Ovary (tissue), 3 donors: ENCODE measurements at regions not wholly inside any gene's neighbourhood (a gene's known extent, or its start where the extent isn't known, plus 50 kb on each side); places are given as distances from the start of the nearest gene placed in this dataset.

Experiments
- EP300 ChIP-seq: sonication (generic); formaldehyde crosslinking; IDR thresholded peaks from one replicate; pipeline ENCODE4 v1.6.1; 2017; ENCODE audit warnings: antibody characterized with exemption
- POLR2A ChIP-seq: fragments of 450-650 bp; IDR thresholded peaks from one replicate; pipeline ENCODE4 v1.6.1; 2017; ENCODE audit warnings: antibody characterized with exemption, mild to moderate bottlenecking, moderate library complexity
- TF ChIP-seq, protein P1 (sequence below), 3 donors: fragments of 450-650 bp in 2 of 3; fragments of 200-600 bp in 1 of 3; IDR thresholded peaks; one replicate each; pipeline versions ENCODE4 v1.5.1 to v1.8.0; 2016 to 2022; ENCODE audit warnings: antibody characterized with exemption in 3 of 3, mild to moderate bottlenecking in 1 of 3
- donor health status: DM: no; HTN: no; CAD: no.

DNA sequence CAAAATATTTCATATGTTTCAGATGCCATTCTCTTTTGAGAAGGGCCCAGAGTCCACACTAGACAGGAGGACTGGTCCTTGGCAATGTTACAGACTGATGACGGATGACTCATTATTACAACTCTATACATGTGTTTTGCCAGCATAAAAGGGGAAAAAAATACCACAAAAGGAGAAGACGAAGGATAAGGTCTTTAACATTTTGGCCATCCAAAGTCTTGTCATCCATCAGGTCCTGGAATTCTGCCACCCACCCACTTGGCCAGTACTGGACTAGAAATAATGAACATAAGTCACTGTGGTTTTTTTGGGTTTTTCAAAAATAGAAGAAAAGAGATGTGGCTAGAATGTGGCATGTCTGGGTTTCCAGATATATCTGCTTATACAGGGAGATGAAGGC lies 57.7 kb upstream of the BDNF start:
- no peak for TF ChIP-seq EP300
- TF ChIP-seq, protein P1, sequence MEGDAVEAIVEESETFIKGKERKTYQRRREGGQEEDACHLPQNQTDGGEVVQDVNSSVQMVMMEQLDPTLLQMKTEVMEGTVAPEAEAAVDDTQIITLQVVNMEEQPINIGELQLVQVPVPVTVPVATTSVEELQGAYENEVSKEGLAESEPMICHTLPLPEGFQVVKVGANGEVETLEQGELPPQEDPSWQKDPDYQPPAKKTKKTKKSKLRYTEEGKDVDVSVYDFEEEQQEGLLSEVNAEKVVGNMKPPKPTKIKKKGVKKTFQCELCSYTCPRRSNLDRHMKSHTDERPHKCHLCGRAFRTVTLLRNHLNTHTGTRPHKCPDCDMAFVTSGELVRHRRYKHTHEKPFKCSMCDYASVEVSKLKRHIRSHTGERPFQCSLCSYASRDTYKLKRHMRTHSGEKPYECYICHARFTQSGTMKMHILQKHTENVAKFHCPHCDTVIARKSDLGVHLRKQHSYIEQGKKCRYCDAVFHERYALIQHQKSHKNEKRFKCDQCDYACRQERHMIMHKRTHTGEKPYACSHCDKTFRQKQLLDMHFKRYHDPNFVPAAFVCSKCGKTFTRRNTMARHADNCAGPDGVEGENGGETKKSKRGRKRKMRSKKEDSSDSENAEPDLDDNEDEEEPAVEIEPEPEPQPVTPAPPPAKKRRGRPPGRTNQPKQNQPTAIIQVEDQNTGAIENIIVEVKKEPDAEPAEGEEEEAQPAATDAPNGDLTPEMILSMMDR (IDR thresholded peaks at IDR 0.05): no peak
- TF ChIP-seq POLR2A: no peak
